ENCODE measurements at regions not wholly inside any gene's neighbourhood (a gene's known extent, or its start where the extent isn't known, plus 50 kb on each side); places are given as distances from the start of the nearest gene placed in this dataset.

DNA sequence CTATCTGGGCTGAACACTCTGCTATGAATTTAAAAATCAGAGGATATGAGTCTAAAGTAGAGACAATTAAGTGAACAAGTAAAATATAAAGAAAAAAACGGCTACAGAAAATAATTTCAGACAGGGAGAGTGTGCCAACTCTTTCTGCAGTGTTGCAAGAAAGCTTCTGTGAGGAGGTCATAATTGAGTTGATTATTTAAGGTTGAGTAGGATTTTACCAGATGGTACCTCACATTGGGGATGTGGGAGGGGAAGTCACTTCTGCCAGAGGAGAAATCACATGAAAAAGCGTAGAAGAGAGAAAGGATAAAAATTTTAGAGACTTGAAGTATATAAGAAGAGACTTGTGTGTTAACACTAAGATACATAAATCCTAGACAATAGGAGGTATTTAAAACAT lies 238.0 kb upstream of the NCAM2 start:
- ATAC-seq: no peak
- TF ChIP-seq, protein P1, sequence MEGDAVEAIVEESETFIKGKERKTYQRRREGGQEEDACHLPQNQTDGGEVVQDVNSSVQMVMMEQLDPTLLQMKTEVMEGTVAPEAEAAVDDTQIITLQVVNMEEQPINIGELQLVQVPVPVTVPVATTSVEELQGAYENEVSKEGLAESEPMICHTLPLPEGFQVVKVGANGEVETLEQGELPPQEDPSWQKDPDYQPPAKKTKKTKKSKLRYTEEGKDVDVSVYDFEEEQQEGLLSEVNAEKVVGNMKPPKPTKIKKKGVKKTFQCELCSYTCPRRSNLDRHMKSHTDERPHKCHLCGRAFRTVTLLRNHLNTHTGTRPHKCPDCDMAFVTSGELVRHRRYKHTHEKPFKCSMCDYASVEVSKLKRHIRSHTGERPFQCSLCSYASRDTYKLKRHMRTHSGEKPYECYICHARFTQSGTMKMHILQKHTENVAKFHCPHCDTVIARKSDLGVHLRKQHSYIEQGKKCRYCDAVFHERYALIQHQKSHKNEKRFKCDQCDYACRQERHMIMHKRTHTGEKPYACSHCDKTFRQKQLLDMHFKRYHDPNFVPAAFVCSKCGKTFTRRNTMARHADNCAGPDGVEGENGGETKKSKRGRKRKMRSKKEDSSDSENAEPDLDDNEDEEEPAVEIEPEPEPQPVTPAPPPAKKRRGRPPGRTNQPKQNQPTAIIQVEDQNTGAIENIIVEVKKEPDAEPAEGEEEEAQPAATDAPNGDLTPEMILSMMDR (IDR thresholded peaks at IDR 0.05): no peak
- Histone ChIP-seq H3K27me3 (no peaks in the 10 kb centered on the region), H3K27ac (no peak overlapping the region), H3K36me3 (no peaks in the 10 kb centered on the region), H3K4me3 (no peak overlapping the region), H3K9me3 (no peaks in the 10 kb centered on the region), H3K4me1 (no peaks in the 10 kb centered on the region)
- intact Hi-C loops (cut with DNase I): no loop called here
- DNase-seq: no peak

DNA sequence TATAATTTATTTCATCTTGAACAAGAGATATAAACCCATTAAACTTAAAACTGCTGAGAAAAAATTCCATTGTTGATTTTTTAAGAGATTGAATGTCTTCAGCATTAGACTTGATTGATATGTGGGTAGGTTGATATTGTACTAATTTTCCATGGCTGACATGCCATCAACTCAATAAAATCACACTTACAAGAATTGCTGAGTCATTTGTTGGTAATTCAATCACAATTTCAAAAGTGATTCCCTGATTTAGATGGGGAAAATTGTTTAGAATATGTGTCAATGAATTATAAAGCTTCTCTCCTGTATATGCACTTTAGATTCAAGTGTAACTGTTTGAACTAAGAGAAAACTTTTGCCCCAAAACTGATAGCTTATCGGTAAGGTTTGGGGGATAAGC lies 223.5 kb upstream of the NCAM2 start:
- Histone ChIP-seq H3K27me3 (no peaks in the 10 kb centered on the region), H3K4me1 (no peaks in the 10 kb centered on the region), H3K4me3 (no peak overlapping the region), H3K9me3 (no peaks in the 10 kb centered on the region), H3K36me3 (no peaks in the 10 kb centered on the region), H3K27ac (no peak overlapping the region)
- TF ChIP-seq, protein P1 (IDR thresholded peaks at IDR 0.05): no peak
- ATAC-seq: no peak
- no peak for DNase-seq
- intact Hi-C loops (cut with DNase I): no loop called here

DNA sequence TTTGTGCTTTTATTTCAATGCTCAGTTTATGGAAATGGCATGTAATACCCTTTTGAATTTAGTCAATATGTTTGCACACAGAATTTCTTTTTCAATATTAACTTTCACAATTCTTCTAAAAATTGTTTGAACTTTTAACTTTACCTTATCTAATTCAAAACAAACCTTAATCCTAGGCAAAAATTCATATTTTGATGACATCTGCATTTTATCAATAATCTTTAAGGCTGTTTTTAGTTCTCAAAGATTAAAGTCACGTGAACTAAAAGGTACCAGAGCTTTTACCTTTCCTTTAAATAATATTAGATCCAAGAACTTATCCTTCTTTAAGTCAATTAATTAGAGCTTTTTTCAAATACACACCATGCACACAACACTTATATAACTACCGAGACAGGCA lies 218.9 kb upstream of the NCAM2 start:
- intact Hi-C loops (cut with DNase I): no loop called here
- no peak overlapping the region for H3K4me3 ChIP-seq
- DNase-seq: no peak
- no peaks in the 10 kb centered on the region for H3K36me3 ChIP-seq
- TF ChIP-seq, protein P1 (IDR thresholded peaks at IDR 0.05): no peak
- no peak for ATAC-seq
- H3K27ac ChIP-seq: no peak overlapping the region
- H3K9me3 ChIP-seq: no peaks in the 10 kb centered on the region
- no peaks in the 10 kb centered on the region for H3K27me3 ChIP-seq
- no peaks in the 10 kb centered on the region for H3K4me1 ChIP-seq

DNA sequence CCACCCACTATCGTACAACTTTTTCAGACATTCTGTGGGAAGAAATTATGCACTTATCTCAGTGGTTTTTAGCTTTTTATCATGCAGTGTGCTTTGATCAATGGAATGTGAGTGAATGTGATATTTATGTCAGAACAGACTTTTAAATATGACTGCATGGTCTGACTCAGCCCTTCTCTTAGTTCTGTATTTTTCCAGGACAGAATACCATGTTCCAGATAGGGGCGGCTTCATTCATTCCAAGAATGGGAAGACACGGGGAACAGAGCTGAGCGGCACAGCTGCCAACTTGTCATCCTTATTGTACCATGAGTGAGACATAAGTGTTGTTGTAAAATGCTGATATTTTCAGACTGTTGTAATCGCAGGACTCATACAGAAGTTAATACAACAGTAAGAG lies 214.6 kb upstream of the NCAM2 start:
- TF ChIP-seq, protein P1 (IDR thresholded peaks at IDR 0.05): no peak
- intact Hi-C loops (cut with DNase I): no loop called here
- DNase-seq (no peak), ATAC-seq (no peak)
- no peak overlapping the region for H3K4me3 ChIP-seq
- no peak overlapping the region for H3K27ac ChIP-seq
- no peaks in the 10 kb centered on the region for H3K9me3 ChIP-seq
- H3K36me3 ChIP-seq: no peaks in the 10 kb centered on the region
- no peaks in the 10 kb centered on the region for H3K27me3 ChIP-seq
- H3K4me1 ChIP-seq: no peaks in the 10 kb centered on the region

DNA sequence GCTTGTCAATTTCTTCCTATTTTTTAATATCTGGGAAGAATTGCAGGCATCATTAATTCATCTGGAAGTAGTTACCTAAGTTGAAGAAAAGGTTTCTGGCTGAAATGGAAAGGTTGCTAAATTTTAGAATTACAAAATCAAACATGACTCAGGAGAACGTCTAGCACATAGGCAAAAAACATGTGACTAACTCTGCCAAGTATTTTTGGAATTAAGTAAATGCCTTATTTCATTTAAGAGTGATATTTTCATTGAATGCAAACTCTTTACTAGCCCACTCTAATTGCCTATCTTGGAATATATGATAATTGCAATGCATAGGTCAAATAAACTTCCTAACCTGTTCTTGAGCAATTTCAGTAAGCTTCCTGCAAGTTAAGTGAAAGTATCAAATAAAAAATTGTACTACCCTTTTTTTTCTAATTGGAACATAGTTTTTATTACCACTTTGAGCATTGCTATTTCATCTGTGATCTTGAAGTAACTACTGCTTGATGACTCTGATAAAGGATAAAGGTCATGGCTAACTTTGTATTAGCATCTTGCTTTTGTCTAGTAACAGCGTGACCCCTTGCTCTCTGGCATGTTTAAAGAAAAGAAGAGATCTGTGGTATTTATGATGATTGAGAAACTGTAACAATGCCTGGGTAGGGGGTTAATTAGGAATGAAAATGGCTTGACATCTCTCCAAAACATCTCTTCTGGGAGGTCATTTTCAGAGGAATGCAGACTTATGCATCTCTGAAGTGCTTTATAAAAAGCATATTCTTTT lies 208.3 kb upstream of the NCAM2 start:
- Histone ChIP-seq H3K9me3 (no peaks in the 10 kb centered on the region), H3K27me3 (no peaks in the 10 kb centered on the region), H3K36me3 (no peaks in the 10 kb centered on the region), H3K27ac (no peak overlapping the region), H3K4me3 (no peak overlapping the region), H3K4me1 (no peaks in the 10 kb centered on the region)
- ATAC-seq (no peak), DNase-seq (no peak)
- intact Hi-C loops (cut with DNase I): no loop called here
- TF ChIP-seq, protein P1 (IDR thresholded peaks at IDR 0.05): no peak

DNA sequence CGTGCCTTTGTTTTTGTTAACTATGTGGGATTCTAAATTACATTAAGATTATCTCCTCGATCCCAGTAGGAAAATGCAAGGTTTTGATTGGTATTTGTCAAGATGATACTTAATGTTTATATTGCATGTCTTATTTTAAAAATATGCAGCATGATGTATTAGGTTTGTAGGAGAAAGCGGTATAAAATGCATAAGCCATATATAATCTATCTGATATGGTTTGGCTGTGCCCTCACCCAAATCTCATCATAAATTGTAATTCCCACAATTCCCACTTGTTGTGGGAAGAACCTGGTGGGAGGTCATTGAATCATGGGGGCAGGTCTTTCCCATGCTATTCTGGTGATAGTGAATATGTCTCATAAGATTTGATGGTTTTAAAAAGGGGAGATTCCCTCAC lies 198.1 kb upstream of the NCAM2 start:
- Histone ChIP-seq H3K9me3 (no peaks in the 10 kb centered on the region), H3K4me3 (no peak overlapping the region), H3K4me1 (no peaks in the 10 kb centered on the region), H3K27ac (no peak overlapping the region), H3K27me3 (no peaks in the 10 kb centered on the region), H3K36me3 (no peaks in the 10 kb centered on the region)
- DNase-seq (no peak), ATAC-seq (no peak)
- intact Hi-C loops (cut with DNase I): no loop called here
- TF ChIP-seq, protein P1 (IDR thresholded peaks at IDR 0.05): no peak
